CD8-positive, alpha-beta memory T cell (primary cell): ENCODE measurements at regions not wholly inside any gene's neighbourhood (a gene's known extent, or its start where the extent isn't known, plus 50 kb on each side); places are given as distances from the start of the nearest gene placed in this dataset.

ENCODE experiments used
- CTCF ChIA-PET: fragments of 350-600 bp; sonication (Branson Sonifier 250); formaldehyde crosslinking; loops from one replicate; lab custom pipeline; 2021; ENCODE audit warnings: antibody characterized with exemption; lab: Charles Lee
- POLR2A ChIA-PET: fragments of 350-600 bp; sonication (Branson Sonifier 250); formaldehyde crosslinking; loops from one replicate; lab custom pipeline; 2021; ENCODE audit warnings: antibody characterized with exemption; lab: Charles Lee
- DNase-seq, 5 donors: peaks; one replicate each; pipeline versions ENCODE4 v3.0.0 to v3.0.0-alpha.2; 2020 to 2022; ENCODE audit warnings: mixed read lengths in 1 of 5
- H3K27ac ChIP-seq: one replicate; pipeline ENCODE4 v1.7.0; 2013; ENCODE audit warnings: low read depth, mild to moderate bottlenecking, low read length, moderate library complexity
- H3K27me3 ChIP-seq: 2 replicates; pipeline ENCODE4 v1.7.0; 2013; ENCODE audit warnings: low read length, mild to moderate bottlenecking; ENCODE audit not compliant: insufficient read depth, poor library complexity, severe bottlenecking
- H3K36me3 ChIP-seq: 2 replicates; pipeline ENCODE4 v1.7.0; 2013; ENCODE audit warnings: mild to moderate bottlenecking, low read length, moderate library complexity; ENCODE audit not compliant: insufficient read depth
- H3K4me1 ChIP-seq: 2 replicates; pipeline ENCODE4 v1.7.0; 2013; ENCODE audit warnings: mild to moderate bottlenecking, low read length, moderate library complexity; ENCODE audit not compliant: insufficient read depth
- H3K4me3 ChIP-seq: 2 replicates; pipeline ENCODE4 v1.7.0; 2013; ENCODE audit warnings: mild to moderate bottlenecking, low read length
- H3K9me3 ChIP-seq: 2 replicates; pipeline ENCODE4 v1.7.0; 2013; ENCODE audit warnings: mild to moderate bottlenecking, low read length
- H3K27ac Mint-ChIP-seq, 8 donors: one replicate each; pipeline ENCODE4 v1.8.0; 2020 to 2021; ENCODE audit warnings: mixed read lengths in 8 of 8, mild to moderate bottlenecking in 6 of 8, inconsistent platforms in 3 of 8, moderate library complexity in 3 of 8
- H3K27me3 Mint-ChIP-seq, 2 donors: one replicate each; pipeline ENCODE4 v1.8.0; 2020 to 2021; ENCODE audit warnings: mixed read lengths in 2 of 2, mild to moderate bottlenecking in 1 of 2, moderate library complexity in 1 of 2
- H3K36me3 Mint-ChIP-seq, 3 donors: one replicate each; pipeline ENCODE4 v1.8.0; 2020 to 2021; ENCODE audit warnings: mixed read lengths in 3 of 3, inconsistent platforms in 1 of 3, mild to moderate bottlenecking in 1 of 3
- H3K4me1 Mint-ChIP-seq, 3 donors: one replicate each; pipeline ENCODE4 v1.8.0; 2020 to 2021; ENCODE audit warnings: mixed read lengths in 3 of 3, inconsistent platforms in 1 of 3, mild to moderate bottlenecking in 1 of 3
- H3K4me3 Mint-ChIP-seq, 7 donors: one replicate each; pipeline ENCODE4 v1.8.0; 2020 to 2021; ENCODE audit warnings: mixed read lengths in 7 of 7, mild to moderate bottlenecking in 6 of 7, moderate library complexity in 4 of 7, inconsistent platforms in 2 of 7
- H3K9me3 Mint-ChIP-seq, 5 donors: one replicate each; pipeline ENCODE4 v1.8.0; 2020 to 2022; ENCODE audit warnings: mixed read lengths in 5 of 5, mild to moderate bottlenecking in 3 of 5, moderate library complexity in 2 of 5, inconsistent platforms in 1 of 5

GRCh38 chr10:29064680-29065079 is 224.2 kb upstream of the LYZL1 start:
- H3K9me3 Mint-ChIP-seq = no peaks in the 10 kb centered on the region
- peaks cover 3 to 9% of the 10 kb centered on the region in 2 donors for H3K27me3 Mint-ChIP-seq
- no peak overlapping the region for H3K27ac Mint-ChIP-seq
- H3K4me1 ChIP-seq = no peaks in the 10 kb centered on the region
- H3K4me3 ChIP-seq = no peak overlapping the region
- H3K36me3 ChIP-seq = no peaks in the 10 kb centered on the region
- H3K27ac ChIP-seq = no peak overlapping the region
- POLR2A ChIA-PET = no interaction called here
- H3K4me1 Mint-ChIP-seq = no peaks in the 10 kb centered on the region
- H3K9me3 ChIP-seq = no peaks in the 10 kb centered on the region
- H3K27me3 ChIP-seq = no peaks in the 10 kb centered on the region
- CTCF ChIA-PET = no interaction called here
- H3K36me3 Mint-ChIP-seq = no peaks in the 10 kb centered on the region
- DNase-seq = no peak
- H3K4me3 Mint-ChIP-seq = no peak overlapping the region

- H3K27me3 Mint-ChIP-seq = peaks cover 1 to 12% of the 10 kb centered on the region in 2 donors
- Histone ChIP-seq H3K9me3 (no peaks in the 10 kb centered on the region), H3K4me1 (no peaks in the 10 kb centered on the region), H3K27me3 (no peaks in the 10 kb centered on the region), H3K4me3 (no peak overlapping the region), H3K27ac (no peak overlapping the region), H3K36me3 (no peaks in the 10 kb centered on the region)
- no peaks in the 10 kb centered on the region for H3K4me1 Mint-ChIP-seq
- H3K27ac Mint-ChIP-seq = no peak overlapping the region
- H3K4me3 Mint-ChIP-seq = no peak overlapping the region
- POLR2A ChIA-PET = no interaction called here
- DNase-seq = no peak
- CTCF ChIA-PET = no interaction called here
- no peaks in the 10 kb centered on the region for H3K36me3 Mint-ChIP-seq
- H3K9me3 Mint-ChIP-seq = no peaks in the 10 kb centered on the region
These were observed 221.7 kb upstream of the LYZL1 start for GRCh38 chr10:29067161-29067560.

DNA sequence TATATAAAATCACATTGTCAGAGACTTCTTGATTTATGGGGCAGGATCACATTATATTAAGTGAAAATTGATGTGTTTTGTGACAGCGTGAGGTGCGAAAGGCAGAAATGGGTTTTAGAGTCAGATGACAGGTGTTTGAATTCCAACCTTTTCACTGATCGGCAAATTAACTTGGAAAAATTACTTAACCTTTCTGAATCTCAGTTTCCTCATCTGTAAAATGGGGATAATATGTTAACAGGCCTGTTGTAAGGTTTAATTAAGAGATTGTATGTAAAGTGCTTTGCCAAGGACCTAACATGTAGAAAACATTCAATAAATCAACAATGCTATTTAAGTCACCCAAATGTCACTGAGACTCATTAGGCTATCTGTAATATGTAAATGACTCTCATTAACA is 221.2 kb upstream of the LYZL1 start:
- H3K36me3 Mint-ChIP-seq = no peaks in the 10 kb centered on the region
- Histone ChIP-seq H3K4me1 (no peaks in the 10 kb centered on the region), H3K9me3 (no peaks in the 10 kb centered on the region), H3K36me3 (no peaks in the 10 kb centered on the region), H3K27me3 (no peaks in the 10 kb centered on the region), H3K4me3 (no peak overlapping the region), H3K27ac (no peak overlapping the region)
- H3K27me3 Mint-ChIP-seq = peaks cover 0 to 12% of the 10 kb centered on the region in 2 donors
- POLR2A ChIA-PET = no interaction called here
- DNase-seq = no peak
- H3K9me3 Mint-ChIP-seq = no peaks in the 10 kb centered on the region
- H3K27ac Mint-ChIP-seq = no peak overlapping the region
- H3K4me1 Mint-ChIP-seq = no peaks in the 10 kb centered on the region
- H3K4me3 Mint-ChIP-seq = no peak overlapping the region
- CTCF ChIA-PET = no interaction called here

DNA sequence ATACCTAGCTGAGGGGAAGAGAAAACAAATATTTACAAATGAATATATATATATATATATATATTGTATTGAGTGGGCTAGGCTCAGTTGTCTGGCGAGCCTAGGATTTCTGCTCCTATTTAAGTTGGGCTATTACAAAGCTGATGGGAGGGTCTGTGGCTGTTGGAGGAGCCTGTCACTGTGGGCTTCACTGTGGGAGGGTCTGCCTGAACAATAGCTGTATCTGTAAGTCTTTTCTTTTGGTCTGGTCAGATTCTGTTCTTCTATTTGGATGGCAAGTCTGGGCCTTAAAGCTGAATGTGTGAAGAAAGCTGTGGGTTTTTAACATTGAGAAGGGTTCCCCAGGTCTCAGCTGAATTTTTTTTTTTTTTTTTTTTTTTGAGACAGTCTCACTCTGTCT is 220.6 kb upstream of the LYZL1 start:
- ChIA-PET CTCF (no interaction called here), POLR2A (no interaction called here)
- DNase-seq = no peak
- no peak overlapping the region for H3K27ac Mint-ChIP-seq
- Histone ChIP-seq H3K4me3 (no peak overlapping the region), H3K4me1 (no peaks in the 10 kb centered on the region), H3K27ac (no peak overlapping the region), H3K27me3 (no peaks in the 10 kb centered on the region), H3K36me3 (no peaks in the 10 kb centered on the region), H3K9me3 (no peaks in the 10 kb centered on the region)
- H3K4me3 Mint-ChIP-seq = no peak overlapping the region
- no peaks in the 10 kb centered on the region for H3K4me1 Mint-ChIP-seq
- peaks cover 2 to 14% of the 10 kb centered on the region in 2 donors for H3K27me3 Mint-ChIP-seq
- no peaks in the 10 kb centered on the region for H3K9me3 Mint-ChIP-seq
- no peaks in the 10 kb centered on the region for H3K36me3 Mint-ChIP-seq

GRCh38 chr10:29068966-29069365 is 219.9 kb upstream of the LYZL1 start:
- H3K4me3 ChIP-seq = no peak overlapping the region
- peaks cover 3 to 19% of the 10 kb centered on the region in 2 donors for H3K27me3 Mint-ChIP-seq
- ChIA-PET CTCF (no interaction called here), POLR2A (no interaction called here)
- no peaks in the 10 kb centered on the region for H3K36me3 Mint-ChIP-seq
- H3K27ac ChIP-seq = no peak overlapping the region
- no peaks in the 10 kb centered on the region for H3K4me1 Mint-ChIP-seq
- H3K9me3 ChIP-seq = no peaks in the 10 kb centered on the region
- DNase-seq = no peak
- no peak overlapping the region for H3K27ac Mint-ChIP-seq
- peaks cover 0 to 3% (median 0%) of the 10 kb centered on the region in 5 donors for H3K9me3 Mint-ChIP-seq
- H3K4me1 ChIP-seq = no peaks in the 10 kb centered on the region
- no peaks in the 10 kb centered on the region for H3K27me3 ChIP-seq
- no peak overlapping the region for H3K4me3 Mint-ChIP-seq
- no peaks in the 10 kb centered on the region for H3K36me3 ChIP-seq

- no peak overlapping the region for H3K4me3 ChIP-seq
- no peak overlapping the region for H3K27ac ChIP-seq
- ChIA-PET POLR2A (no interaction called here), CTCF (no interaction called here)
- H3K4me1 ChIP-seq = no peaks in the 10 kb centered on the region
- DNase-seq = no peak
- Mint-ChIP-seq H3K27me3 (peaks cover 3 to 19% of the 10 kb centered on the region in 2 donors), H3K27ac (no peak overlapping the region), H3K4me3 (no peak overlapping the region), H3K4me1 (no peaks in the 10 kb centered on the region), H3K36me3 (no peaks in the 10 kb centered on the region), H3K9me3 (peaks cover 0 to 3% (median 0%) of the 10 kb centered on the region in 5 donors)
- H3K36me3 ChIP-seq = no peaks in the 10 kb centered on the region
- no peaks in the 10 kb centered on the region for H3K27me3 ChIP-seq
- H3K9me3 ChIP-seq = no peaks in the 10 kb centered on the region
These were observed 218.9 kb upstream of the LYZL1 start for GRCh38 chr10:29069941-29070340.

GRCh38 chr10:29078919-29079318 is 210.0 kb upstream of the LYZL1 start:
- ChIA-PET POLR2A (no interaction called here), CTCF (no interaction called here)
- no peak overlapping the region for H3K27ac Mint-ChIP-seq
- no peak overlapping the region for H3K4me3 Mint-ChIP-seq
- no peak overlapping the region for H3K4me3 ChIP-seq
- no peaks in the 10 kb centered on the region for H3K36me3 Mint-ChIP-seq
- peaks cover 0 to 1% (median 0%) of the 10 kb centered on the region in 5 donors for H3K9me3 Mint-ChIP-seq
- H3K27me3 Mint-ChIP-seq = peaks cover 0 to 2% of the 10 kb centered on the region in 2 donors
- no peak for DNase-seq
- H3K9me3 ChIP-seq = no peaks in the 10 kb centered on the region
- H3K4me1 ChIP-seq = no peaks in the 10 kb centered on the region
- H3K27me3 ChIP-seq = no peaks in the 10 kb centered on the region
- no peak overlapping the region for H3K27ac ChIP-seq
- no peaks in the 10 kb centered on the region for H3K36me3 ChIP-seq
- no peaks in the 10 kb centered on the region for H3K4me1 Mint-ChIP-seq

DNA sequence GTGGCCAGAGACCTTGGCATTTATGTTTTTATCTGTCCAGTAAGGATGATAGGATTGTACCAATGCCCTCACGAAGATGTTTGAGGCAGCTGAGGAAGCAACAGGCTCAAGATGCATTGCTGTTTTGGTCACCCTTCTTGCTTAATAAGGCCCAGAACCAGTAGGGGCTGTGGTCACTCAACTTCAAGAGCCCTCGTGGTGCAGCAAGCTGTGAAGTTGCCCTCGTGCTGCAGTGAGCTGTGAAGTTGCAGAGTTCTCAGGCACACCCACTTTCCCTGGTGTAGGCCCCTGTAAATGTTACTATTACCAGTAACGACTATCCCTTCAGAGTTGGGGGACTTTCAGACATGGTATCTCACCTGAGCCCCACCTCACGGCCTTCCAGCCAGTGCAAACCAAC is 207.6 kb upstream of the LYZL1 start:
- POLR2A ChIA-PET = no interaction called here
- H3K4me1 Mint-ChIP-seq = no peaks in the 10 kb centered on the region
- Histone ChIP-seq H3K27ac (no peak overlapping the region), H3K4me3 (no peak overlapping the region), H3K36me3 (no peaks in the 10 kb centered on the region), H3K27me3 (no peaks in the 10 kb centered on the region), H3K9me3 (no peaks in the 10 kb centered on the region), H3K4me1 (no peaks in the 10 kb centered on the region)
- H3K36me3 Mint-ChIP-seq = no peaks in the 10 kb centered on the region
- no peak overlapping the region for H3K27ac Mint-ChIP-seq
- no peak overlapping the region for H3K4me3 Mint-ChIP-seq
- no peak for DNase-seq
- no peaks in the 10 kb centered on the region for H3K9me3 Mint-ChIP-seq
- CTCF ChIA-PET = no interaction called here
- H3K27me3 Mint-ChIP-seq = peaks cover 3 to 4% of the 10 kb centered on the region in 2 donors
